ENCODE measurements at regions not wholly inside any gene's neighbourhood (a gene's known extent, or its start where the extent isn't known, plus 50 kb on each side); places are given as distances from the start of the nearest gene placed in this dataset.
"Not testable (repeated sequence)": the region's sequence is repeated elsewhere in the genome, so short reads cannot be mapped to it uniquely, and the experiment has no call there.

DNA sequence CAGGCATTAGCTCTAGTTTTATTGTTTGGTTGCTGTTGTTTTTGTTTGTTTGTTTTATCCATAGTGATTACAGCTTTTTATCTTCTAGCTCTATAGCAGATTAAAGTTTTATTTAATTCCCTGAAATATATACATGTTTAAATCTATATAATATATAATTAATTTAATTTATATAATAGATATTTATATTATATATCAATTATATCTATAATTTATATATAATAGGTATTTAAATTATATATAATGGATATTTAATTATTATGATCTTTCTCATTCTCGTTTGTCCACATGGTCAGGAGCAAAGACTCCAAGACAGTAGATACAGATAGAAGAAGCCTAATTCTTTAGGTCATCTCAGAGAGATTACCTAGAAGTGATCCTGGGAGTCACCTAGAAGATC lies 238.8 kb upstream of the GPR149 start:
- no peak for DNase-seq (ENCODE audit: low spot score)

- DNase-seq (ENCODE audit: low spot score): no peak
Observed at GRCh38 chr3:154668187-154668586, 238.2 kb upstream of the GPR149 start.

DNA sequence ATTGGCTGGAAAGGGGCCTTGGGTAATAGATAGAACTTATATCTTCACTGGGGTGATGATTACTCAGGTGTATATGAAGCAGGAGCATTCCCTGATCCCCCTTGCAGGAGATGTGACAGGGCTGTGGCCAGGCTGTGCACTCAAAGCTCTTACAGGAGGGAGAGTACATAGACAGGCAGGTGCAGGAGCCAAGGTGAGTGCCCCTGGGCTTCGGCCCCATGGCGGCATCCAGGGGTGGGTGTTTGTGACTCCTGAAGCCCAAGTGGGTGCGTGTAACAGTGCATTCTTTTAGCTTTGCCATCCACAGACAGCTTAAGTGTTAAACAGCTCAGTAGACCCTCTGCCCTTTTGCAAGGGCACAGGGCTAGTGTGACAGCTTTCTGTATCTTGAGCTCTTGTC lies 236.6 kb upstream of the GPR149 start:
- DNase-seq (ENCODE audit: low spot score): no peak

DNA sequence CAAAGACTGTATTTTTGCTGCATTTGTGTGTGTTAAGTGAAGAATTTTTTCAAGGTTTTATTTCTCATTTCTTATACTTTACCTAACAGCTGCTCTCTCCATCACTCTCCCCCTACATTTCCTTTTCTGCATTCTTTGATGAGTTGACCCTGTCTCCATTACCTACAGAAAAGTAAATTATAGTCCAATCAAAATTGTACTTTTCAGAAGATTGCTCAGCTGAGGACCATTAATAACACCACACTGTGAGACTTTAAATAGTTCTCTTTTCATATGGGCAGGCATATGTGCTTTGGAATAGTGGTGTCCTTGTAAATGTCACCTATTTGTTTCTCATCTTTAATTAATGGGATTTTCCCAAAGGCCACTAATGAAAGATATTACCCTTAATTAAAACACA lies 234.7 kb upstream of the GPR149 start:
- DNase-seq (ENCODE audit: low spot score): no peak

GRCh38 chr3:154662851-154663250 lies 232.9 kb upstream of the GPR149 start:
- no peak for DNase-seq (ENCODE audit: low spot score)

- no peak for DNase-seq (ENCODE audit: low spot score)
Observed at GRCh38 chr3:154660811-154661210, 230.8 kb upstream of the GPR149 start.

DNA sequence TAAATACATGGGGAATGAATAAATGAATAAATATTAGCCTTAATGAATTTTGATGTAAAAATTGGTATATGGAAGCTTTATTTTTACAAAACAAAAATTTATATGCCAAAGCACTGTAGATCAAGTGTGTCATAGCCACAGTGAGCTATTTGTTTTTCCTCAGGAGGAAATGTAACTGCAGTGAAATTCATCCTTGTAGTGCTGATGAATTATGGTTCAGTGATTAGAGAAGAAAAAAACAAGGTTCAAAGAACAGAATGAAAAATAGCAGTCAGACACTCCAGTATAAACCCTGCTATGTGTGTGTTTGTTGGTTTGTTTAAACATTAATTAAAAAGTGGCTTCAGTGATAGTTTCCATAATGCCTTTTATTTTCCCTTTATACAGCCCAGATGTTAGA lies 228.0 kb upstream of the GPR149 start:
- DNase-seq (ENCODE audit: low spot score): no peak

- DNase-seq (ENCODE audit: low spot score): peak; percentile 3
Observed at GRCh38 chr3:154657218-154657617, 227.2 kb upstream of the GPR149 start.

DNA sequence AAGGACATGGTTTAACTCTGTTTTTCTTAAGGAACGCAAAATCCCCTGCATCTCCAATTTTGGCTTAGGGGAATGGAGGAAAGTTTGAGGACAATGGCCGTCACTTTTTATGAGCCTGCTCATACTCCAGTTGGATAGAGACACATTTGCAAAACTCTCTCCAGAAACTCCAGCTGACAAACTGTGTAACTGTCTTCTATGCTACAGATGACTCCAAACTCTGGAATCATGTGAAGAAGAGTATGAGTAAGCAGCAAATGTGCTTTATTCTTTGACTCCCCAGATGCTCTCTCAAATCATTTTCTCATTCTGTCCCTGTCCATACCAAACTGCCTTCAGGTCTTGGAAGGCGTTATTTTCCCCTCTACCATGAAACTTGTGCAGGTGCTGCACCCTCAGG lies 226.5 kb upstream of the GPR149 start:
- DNase-seq (ENCODE audit: low spot score): no peak

DNA sequence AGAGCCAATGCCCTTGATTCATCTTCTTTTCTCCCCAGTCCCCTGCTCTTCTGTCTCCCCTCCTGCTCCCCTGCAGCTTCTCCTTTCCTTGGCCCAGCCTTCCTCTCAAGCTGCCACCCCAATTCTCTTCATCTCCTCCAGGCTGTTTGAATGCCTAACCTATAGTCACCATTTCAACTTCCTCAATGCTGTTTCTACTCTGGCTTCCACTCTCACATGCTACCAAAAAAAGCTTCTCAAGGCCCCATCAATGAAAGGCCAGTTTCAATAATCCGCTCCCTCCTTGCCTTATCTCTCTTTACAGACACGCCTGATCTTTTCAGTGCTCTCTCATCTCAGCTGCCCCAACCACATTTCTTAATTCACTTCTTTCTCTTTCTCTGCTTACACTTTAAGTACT lies 212.2 kb upstream of the GPR149 start:
- DNase-seq (ENCODE audit: low spot score): no peak

GRCh38 chr3:154625756-154626155 lies 195.8 kb upstream of the GPR149 start:
- DNase-seq (ENCODE audit: low spot score): no peak

GRCh38 chr3:154619621-154620020 lies 189.6 kb upstream of the GPR149 start:
- DNase-seq (ENCODE audit: low spot score): not testable (repeated sequence)

DNA sequence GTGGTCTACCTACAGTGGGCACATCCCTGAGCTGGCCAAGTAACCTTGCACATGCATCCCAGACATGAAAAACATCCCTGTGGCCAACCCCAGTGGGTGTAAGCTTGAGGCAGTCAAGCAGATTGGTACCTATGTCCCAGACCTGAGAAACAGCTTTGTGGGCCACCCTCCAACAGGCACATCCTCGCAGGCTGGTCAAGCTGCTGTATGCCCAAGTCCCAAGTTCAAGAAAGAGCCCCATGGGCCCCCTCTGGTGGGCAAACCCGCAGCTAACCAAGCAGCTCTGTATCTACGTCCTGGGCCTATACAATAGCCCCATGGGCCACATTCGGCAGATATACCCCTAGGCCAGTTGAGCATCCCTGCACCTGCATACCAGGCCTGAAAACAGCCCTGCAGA lies 186.3 kb upstream of the GPR149 start:
- no peak for DNase-seq (ENCODE audit: low spot score)

- DNase-seq (ENCODE audit: low spot score): no peak
Observed at GRCh38 chr3:154615471-154615870, 185.5 kb upstream of the GPR149 start.

GRCh38 chr3:154614601-154615000 lies 184.6 kb upstream of the GPR149 start:
- no peak for DNase-seq (ENCODE audit: low spot score)

- no peak for DNase-seq (ENCODE audit: low spot score)
Observed at GRCh38 chr3:154614078-154614477, 184.1 kb upstream of the GPR149 start.

DNA sequence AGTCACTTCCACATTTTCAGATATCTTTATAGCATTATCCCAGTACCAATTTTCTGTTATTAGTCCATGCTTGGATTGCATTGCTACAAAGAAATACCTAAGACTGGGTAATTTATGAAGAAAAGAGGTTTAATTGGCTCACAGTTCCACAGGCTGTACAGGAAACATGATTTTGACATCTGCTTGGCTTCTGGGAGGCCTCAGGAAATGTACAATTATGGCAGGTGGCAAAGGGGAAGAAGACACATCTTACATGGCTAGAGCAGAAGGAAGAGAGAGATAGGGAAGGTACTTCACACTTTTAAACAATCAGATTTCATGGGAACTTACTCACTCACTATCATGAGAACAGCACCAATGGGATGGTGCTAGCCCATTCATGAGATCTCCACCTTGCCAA lies 172.3 kb upstream of the GPR149 start:
- no peak for DNase-seq (ENCODE audit: low spot score)

- no peak for DNase-seq (ENCODE audit: low spot score)
Observed at GRCh38 chr3:154598166-154598565, 168.2 kb upstream of the GPR149 start.

DNA sequence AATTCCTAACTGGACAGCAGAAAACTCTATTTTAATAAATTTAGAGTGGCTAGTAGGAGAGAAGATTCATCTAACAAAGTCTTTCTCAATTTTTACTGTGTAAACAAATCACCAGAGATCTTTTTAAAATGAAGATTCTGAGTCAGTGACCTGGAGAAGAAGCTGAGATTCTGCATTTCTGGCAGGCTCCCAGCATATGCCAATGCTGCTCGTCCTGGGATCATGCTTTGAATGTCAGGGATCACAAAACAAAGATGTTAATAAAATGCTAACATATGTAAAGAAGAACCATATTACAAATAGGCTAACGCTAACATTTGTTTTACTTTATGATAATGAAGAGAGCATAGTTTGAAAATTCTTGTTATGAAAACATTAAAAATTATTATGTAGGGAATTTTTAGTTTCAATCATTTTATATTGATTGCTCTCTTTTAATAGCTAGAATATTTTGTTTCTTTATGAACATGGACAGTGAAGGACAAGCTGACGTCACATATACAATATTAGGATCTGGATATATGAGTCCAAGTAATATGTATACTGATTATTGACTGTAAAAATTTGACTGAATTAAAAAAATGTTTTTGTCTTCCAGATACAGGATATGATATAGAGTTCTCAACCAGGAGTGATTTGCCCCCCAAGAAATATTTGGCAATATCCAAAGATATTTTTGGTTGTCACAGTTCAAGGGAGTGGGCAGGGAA lies 160.8 kb upstream of the GPR149 start:
- DNase-seq (ENCODE audit: low spot score): no peak

DNA sequence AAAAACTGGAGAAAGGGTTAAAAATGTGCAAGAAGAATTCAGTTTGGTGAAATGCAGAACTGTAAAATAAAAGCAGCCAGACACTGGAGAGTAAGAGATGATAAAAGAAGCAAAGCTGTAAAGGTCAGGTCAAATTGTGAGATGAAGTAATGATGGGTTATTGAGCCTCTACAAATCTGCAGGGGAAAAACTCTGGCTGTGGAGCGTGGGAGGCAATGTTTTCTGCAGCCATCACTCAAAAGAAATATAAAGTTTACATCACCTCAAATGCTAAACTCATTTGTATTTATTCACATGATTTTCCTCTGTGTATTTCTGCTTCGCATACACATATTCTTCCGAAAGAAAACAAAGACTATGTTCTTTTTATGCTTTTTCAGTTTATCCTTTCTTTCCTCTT lies 158.8 kb upstream of the GPR149 start:
- DNase-seq (ENCODE audit: low spot score): no peak

DNA sequence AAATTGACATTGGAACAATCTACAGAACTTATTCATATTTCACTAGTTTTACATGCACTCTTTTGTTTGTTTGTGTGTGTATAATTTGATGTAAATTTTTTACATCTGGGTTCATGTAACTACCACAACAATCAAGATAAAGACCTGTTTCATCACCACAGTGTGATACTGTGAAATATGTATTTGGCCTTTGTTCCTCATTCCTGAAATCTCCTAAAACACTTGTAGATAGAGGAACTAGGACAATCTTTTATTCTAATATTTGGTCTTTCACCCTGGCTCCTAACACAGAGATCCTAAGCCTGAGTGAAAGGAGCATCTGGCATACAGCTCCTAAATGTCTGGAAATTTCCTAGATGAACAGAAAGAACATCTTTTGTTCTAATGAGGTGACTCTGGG lies 155.0 kb upstream of the GPR149 start:
- DNase-seq (ENCODE audit: low spot score): no peak

DNA sequence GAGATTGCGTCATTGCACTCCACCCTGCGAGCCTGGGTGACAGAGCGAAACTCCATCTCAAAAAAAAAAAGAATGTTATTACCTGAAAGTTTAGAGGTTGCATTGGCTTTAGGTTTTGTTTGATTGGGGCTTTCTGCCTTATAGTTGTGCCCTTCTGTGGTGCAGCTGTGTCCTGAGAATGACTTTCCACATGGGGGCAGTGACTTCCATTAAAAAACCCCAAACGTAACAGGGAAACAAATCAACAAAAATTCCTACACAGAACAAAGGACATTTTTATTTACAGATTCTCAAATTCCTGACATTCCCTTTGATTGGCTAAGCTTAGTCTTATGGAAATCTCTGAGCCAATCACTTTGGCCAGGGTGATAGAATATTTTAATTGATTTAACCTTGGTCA lies 154.1 kb upstream of the GPR149 start:
- DNase-seq (ENCODE audit: low spot score): no peak

DNA sequence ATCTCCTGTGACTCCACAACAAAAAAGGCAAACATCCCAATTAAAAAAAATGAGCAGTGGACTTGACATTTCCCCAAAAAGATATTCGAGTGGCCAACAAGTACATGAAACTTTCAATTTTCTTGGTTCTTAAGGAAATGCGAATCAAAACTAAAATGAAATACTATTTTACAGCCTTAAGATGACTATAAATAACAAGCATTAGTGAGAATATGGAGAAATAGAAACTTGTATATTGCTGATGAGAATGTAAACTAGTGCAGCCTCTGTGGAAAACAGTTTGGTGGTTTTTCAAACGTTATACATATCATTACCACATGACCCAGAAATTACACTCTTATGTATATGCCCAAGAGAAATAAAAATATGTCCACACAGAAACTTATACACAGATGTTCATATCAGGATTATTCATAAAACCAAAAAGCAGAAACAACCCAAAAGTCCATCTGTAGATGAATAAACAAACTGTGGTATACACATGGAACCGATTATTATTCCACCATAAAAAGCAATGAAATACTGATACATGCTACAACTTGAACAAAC lies 153.2 kb upstream of the GPR149 start:
- DNase-seq (ENCODE audit: low spot score): no peak

DNA sequence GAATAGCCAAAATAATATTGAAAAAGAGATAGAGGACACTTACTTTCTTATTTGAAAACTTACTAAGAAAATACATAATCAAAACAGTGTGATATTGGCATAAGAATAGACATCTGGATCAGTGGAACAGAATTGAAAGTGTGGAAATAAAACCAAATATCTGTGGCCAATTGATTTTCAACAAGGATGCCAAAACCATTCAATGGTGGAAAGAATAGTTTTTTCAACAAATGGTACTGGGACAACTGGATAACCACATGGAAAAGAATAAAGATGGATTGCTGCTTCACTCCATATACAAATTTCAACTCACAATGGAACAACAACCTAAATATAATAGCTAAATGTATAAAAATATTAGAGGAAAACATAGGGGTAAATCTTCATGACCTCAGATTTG lies 152.5 kb upstream of the GPR149 start:
- DNase-seq (ENCODE audit: low spot score): no peak
